HG02759 (cell line): ENCODE measurements at regions not wholly inside any gene's neighbourhood (a gene's known extent, or its start where the extent isn't known, plus 50 kb on each side); places are given as distances from the start of the nearest gene placed in this dataset.
A peak's percentile ranks its signal among the peaks of the same experiment; 100 is the strongest.

ENCODE experiments used
- ATAC-seq: cut with Tn5 transposase; IDR thresholded peaks from one replicate; pipeline ENCODE4 v1.9.1; 2021; ENCODE audit warnings: mild to moderate bottlenecking, moderate library complexity; ENCODE audit not compliant: unreplicated experiment

- no peak for ATAC-seq
Observed at GRCh38 chr17:77439189-77440018, 298.6 kb downstream of the SEC14L1 start.

DNA sequence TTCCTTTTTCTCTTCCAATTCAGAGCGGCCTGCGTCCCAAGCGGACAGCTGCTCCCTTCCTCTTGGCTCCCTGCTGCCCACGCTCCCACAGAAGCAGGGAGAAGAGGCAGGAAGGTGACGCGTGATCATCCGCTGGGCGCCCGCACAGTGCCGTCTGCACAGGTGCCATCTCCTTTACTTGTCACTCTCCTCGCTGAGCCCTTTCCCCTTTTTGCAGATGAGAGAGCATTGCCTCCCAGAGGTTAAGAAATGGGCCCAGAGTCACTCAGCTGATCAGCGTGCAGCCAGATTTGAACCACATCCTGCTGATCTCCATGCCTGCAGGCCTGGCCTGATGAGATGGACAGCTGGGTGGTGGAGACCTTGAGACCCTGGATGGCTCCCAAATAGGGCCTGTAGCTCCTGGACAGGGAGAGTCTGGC is 299.8 kb downstream of the SEC14L1 start:
- ATAC-seq: no peak

- peak; percentile 46 for ATAC-seq
Observed at GRCh38 chr17:77441130-77441920, 300.6 kb downstream of the SEC14L1 start.

DNA sequence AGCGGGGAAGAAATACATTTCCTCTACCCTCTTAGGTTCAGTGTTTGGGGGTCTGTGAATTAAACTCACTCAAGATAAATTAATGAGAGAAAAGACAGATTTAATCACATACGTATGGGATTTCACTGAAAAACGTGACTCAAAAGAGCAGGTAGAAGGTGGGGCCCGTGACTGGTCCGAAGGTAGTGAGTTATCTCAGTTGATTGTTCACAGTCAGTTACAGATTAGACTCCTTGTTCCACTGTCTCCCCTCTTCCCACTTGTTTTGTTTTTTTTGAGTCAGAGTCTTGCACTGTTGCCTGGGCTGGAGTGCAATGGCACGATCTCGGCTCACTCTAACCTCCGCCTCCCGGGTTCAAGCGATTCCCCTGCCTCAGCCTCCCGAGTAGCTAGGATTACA is 301.2 kb downstream of the SEC14L1 start:
- ATAC-seq: no peak

- no peak for ATAC-seq
Observed at GRCh38 chr17:77442976-77443747, 302.4 kb downstream of the SEC14L1 start.

GRCh38 chr17:77443748-77444260 is 303.0 kb downstream of the SEC14L1 start:
- ATAC-seq: no peak

- ATAC-seq: peak; percentile 10
Observed at GRCh38 chr17:77444628-77444983, 303.8 kb downstream of the SEC14L1 start.

- ATAC-seq: peak; percentile 40
Observed at GRCh38 chr17:77444984-77445759, 304.4 kb downstream of the SEC14L1 start.

GRCh38 chr17:77445760-77446532 is 305.2 kb downstream of the SEC14L1 start:
- ATAC-seq: peak; percentile 22

DNA sequence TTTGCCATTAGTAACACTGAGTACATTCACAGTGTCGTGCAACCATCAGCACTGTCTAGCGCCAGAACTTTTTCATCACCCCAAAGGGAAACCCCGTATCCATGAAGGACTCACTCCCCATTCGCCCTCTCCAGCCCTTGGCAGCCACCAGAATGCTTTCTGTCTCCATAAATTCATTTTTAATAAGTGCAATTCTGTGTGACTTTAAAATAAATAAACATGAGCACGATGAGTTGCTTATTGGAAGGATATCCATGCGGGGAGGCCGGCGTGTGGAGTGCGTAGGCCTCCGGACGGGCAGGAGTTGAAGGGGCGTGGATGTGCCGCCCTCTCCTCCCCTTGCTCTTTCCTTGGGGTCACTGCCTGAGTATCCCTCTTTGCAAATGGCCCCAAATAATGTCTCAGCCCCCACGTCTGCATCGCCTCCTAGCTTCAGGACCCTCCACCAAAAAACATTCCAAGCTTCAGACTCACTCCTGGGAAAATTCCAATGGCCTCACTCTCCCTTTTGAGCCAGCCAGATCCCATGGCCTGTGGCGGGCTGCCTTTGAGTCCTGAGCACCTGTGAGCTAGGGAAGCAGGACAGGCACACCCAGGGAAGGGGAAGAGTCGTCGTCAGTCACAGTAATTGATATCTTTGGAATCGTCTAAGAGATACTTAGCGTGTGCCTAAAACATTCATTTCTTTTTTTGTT is 306.3 kb downstream of the SEC14L1 start:
- ATAC-seq: no peak

GRCh38 chr17:77449373-77449907 is 308.7 kb downstream of the SEC14L1 start:
- ATAC-seq: no peak

DNA sequence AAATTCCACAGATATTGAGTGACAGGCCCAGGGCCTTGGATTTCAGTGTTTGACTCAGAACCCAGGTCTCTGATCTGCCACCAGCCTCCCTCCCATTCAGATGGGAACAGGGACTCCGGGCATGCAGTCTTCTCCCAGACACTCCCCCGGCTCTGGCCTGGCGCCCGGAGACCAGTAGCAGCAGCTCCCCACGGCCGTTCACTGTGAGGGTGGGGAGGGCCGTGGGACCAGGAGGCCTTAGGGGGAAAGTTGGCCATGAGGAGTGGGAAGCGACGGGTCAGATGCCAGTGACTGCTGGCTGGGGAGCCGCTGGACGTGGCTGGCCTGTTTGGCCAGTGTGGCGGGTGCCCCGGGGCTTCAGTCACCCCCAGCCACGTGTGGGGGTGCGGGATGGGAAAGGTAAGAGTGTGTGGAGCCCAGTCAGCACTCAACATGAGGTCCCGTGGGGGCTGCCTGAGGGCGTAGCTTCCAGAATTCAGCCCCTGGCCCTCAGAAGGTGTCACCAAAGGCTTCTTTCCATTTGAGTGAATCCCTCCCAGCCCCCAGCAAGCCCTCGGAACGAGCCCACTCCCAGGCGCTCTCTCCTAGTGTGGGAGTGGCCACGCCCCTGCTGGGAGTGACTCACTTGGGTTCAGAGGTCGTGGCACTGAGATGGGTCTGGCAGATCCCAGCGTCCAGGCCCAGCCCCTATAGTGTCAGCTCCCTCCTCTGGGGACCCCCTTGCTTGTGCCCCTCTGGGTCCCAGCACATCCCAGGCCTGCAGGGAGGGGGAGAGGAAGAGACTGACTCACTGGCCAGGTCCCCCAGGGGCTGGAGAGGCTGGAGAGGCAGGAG is 309.4 kb downstream of the SEC14L1 start:
- no peak for ATAC-seq

- ATAC-seq: no peak
Observed at GRCh38 chr17:77450742-77451244, 310.0 kb downstream of the SEC14L1 start.

DNA sequence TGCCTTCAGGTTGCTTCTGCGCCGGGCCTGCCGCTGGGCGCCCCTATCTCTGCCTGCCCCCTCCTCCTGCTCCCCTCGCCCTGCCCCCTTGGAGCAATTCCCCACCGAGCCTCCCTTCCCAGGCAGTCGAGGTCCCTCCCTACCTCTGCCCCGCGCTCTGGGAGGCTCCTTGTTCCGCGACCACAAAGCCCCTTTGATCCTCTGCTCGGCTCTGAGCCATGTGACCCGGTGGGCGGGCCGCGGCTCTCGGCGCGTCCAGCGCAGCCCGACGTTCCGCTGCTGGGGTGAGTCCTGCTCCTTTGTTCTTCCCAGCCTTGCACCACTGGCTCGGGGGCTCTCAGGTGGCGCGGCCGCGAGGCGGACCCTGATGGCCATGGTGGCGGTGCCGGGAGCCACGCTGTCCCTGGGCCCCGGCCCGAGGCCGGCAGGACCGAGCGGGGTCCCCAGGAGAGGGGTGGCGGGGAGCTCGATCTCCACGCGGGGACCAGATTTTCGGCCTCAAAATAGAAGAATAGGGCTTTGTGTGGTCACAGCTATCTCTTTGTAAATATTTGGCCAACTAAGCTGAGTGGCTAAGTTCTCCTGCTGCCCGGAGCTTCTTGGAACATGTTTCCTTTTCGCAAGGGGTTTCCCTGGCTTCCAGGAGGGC is 310.6 kb downstream of the SEC14L1 start:
- peak; percentile 41 for ATAC-seq

GRCh38 chr17:77451894-77452852 is 311.4 kb downstream of the SEC14L1 start:
- ATAC-seq: no peak

DNA sequence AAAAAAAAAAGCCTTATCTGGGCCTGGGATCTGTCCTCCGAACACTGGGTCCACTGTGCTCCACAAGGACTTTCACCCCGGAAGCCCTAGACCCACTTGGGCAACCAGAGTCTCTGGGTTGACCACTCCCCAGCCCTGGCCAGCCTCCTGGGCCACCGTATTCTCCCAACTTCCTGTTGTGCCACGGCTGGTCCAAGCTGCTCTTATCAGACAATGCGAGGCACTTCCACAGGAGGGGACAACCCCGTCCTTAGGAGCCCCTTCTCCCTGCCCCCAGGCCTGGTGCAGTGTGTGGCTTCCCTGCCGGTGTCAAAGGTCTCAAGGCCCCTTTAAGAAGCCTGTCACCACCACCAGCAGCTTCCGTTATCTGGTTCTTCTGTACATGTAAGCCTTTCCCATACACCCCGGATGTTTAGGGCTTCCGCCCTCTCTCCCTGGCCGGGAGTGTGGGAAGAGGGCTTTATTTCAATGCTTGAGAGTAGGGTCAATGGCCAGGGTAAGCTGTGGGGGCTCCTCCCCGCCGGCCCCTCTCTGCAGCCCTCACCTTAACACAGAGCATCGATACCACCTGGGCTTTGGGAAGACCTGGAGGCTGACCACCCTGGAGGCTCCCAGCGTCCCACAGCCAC is 313.0 kb downstream of the SEC14L1 start:
- no peak for ATAC-seq
